ENCODE measurements at regions not wholly inside any gene's neighbourhood (a gene's known extent, or its start where the extent isn't known, plus 50 kb on each side); places are given as distances from the start of the nearest gene placed in this dataset.

GRCh38 chr6:126477678-126478077 lies 137.8 kb downstream of the CENPW start:
- no peak for TF ChIP-seq EZH2phosphoT487 (IDR thresholded peaks at IDR 0.05; ENCODE audit: borderline replicate concordance, low read length)
- TF ChIP-seq CTCF (conservative IDR thresholded peaks at IDR 0.05; ENCODE audit: low read depth, low read length), result no peak
- no peak for TF ChIP-seq EZH2 (IDR thresholded peaks at IDR 0.05; ENCODE audit: low read length, unreplicated experiment)
- Histone ChIP-seq H4K20me1 (ENCODE audit: low read length) (no peaks in the 10 kb centered on the region), H3K9me3 (ENCODE audit: low read length) (no peaks in the 10 kb centered on the region), H3K4me1 (ENCODE audit: insufficient read depth, low read length) (no peaks in the 10 kb centered on the region), H3K4me2 (ENCODE audit: low read length) (no peak overlapping the region), H3K9ac (ENCODE audit: low read length) (no peak overlapping the region), H3K79me2 (ENCODE audit: low read length) (no peaks in the 10 kb centered on the region), H3F3A (ENCODE audit: low read length, unreplicated experiment) (no peaks in the 10 kb centered on the region), H3K27ac (ENCODE audit: low read length) (no peak overlapping the region), H3K36me3 (ENCODE audit: low read depth, low read length) (no peaks in the 10 kb centered on the region), H3K9me2 (replicated peaks; ENCODE audit: low read length) (no peaks in the 10 kb centered on the region), H2AFZ (ENCODE audit: low read length) (no peak overlapping the region), H3K4me3 (ENCODE audit: low read length) (no peak overlapping the region), H3K27me3 (ENCODE audit: low read length) (no peaks in the 10 kb centered on the region)
- CTCF ChIA-PET, result no interaction called here
- POLR2A ChIA-PET (ENCODE audit: unreplicated experiment), result no interaction called here
- DNase-seq (no peak), ATAC-seq (no peak)
- no TSS peak for BruUV-seq (replicated peaks)
- intact Hi-C loops (cut with micrococcal nuclease), result no loop called here

- ChIA-PET CTCF (no interaction called here), POLR2A (ENCODE audit: unreplicated experiment) (no interaction called here)
- no peaks in the 10 kb centered on the region for H3K79me2 ChIP-seq (ENCODE audit: low read length)
- H3K4me3 ChIP-seq (ENCODE audit: low read length), result no peak overlapping the region
- TF ChIP-seq EZH2phosphoT487 (IDR thresholded peaks at IDR 0.05; ENCODE audit: borderline replicate concordance, low read length) (no peak), CTCF (conservative IDR thresholded peaks at IDR 0.05; ENCODE audit: low read depth, low read length) (no peak), EZH2 (IDR thresholded peaks at IDR 0.05; ENCODE audit: low read length, unreplicated experiment) (no peak)
- DNase-seq (no peak), ATAC-seq (no peak)
- no peak overlapping the region for H3K9ac ChIP-seq (ENCODE audit: low read length)
- H3K4me1 ChIP-seq (ENCODE audit: insufficient read depth, low read length), result no peaks in the 10 kb centered on the region
- H3K9me3 ChIP-seq (ENCODE audit: low read length), result no peaks in the 10 kb centered on the region
- H2AFZ ChIP-seq (ENCODE audit: low read length), result no peak overlapping the region
- H3K27me3 ChIP-seq (ENCODE audit: low read length), result no peaks in the 10 kb centered on the region
- H3K4me2 ChIP-seq (ENCODE audit: low read length), result no peak overlapping the region
- no peaks in the 10 kb centered on the region for H3F3A ChIP-seq (ENCODE audit: low read length, unreplicated experiment)
- no peaks in the 10 kb centered on the region for H4K20me1 ChIP-seq (ENCODE audit: low read length)
- H3K9me2 ChIP-seq (replicated peaks; ENCODE audit: low read length), result no peaks in the 10 kb centered on the region
- no peaks in the 10 kb centered on the region for H3K36me3 ChIP-seq (ENCODE audit: low read depth, low read length)
- intact Hi-C loops (cut with micrococcal nuclease), result no loop called here
- no peak overlapping the region for H3K27ac ChIP-seq (ENCODE audit: low read length)
- BruUV-seq (replicated peaks), result no TSS peak
These were observed 140.4 kb downstream of the CENPW start for GRCh38 chr6:126480268-126480667.

GRCh38 chr6:126481319-126481718 lies 141.4 kb downstream of the CENPW start:
- no peaks in the 10 kb centered on the region for H3K27me3 ChIP-seq (ENCODE audit: low read length)
- H3K9me2 ChIP-seq (replicated peaks; ENCODE audit: low read length), result no peaks in the 10 kb centered on the region
- no peak overlapping the region for H3K9ac ChIP-seq (ENCODE audit: low read length)
- no peaks in the 10 kb centered on the region for H3F3A ChIP-seq (ENCODE audit: low read length, unreplicated experiment)
- no peaks in the 10 kb centered on the region for H3K9me3 ChIP-seq (ENCODE audit: low read length)
- intact Hi-C loops (cut with micrococcal nuclease), result no loop called here
- ChIA-PET CTCF (no interaction called here), POLR2A (ENCODE audit: unreplicated experiment) (no interaction called here)
- ATAC-seq (no peak), DNase-seq (no peak)
- no peak overlapping the region for H3K27ac ChIP-seq (ENCODE audit: low read length)
- no TSS peak for BruUV-seq (replicated peaks)
- H2AFZ ChIP-seq (ENCODE audit: low read length), result no peak overlapping the region
- no peak overlapping the region for H3K4me2 ChIP-seq (ENCODE audit: low read length)
- no peaks in the 10 kb centered on the region for H3K79me2 ChIP-seq (ENCODE audit: low read length)
- H3K36me3 ChIP-seq (ENCODE audit: low read depth, low read length), result no peaks in the 10 kb centered on the region
- no peaks in the 10 kb centered on the region for H4K20me1 ChIP-seq (ENCODE audit: low read length)
- TF ChIP-seq EZH2 (IDR thresholded peaks at IDR 0.05; ENCODE audit: low read length, unreplicated experiment) (no peak), EZH2phosphoT487 (IDR thresholded peaks at IDR 0.05; ENCODE audit: borderline replicate concordance, low read length) (no peak), CTCF (conservative IDR thresholded peaks at IDR 0.05; ENCODE audit: low read depth, low read length) (no peak)
- H3K4me3 ChIP-seq (ENCODE audit: low read length), result no peak overlapping the region
- H3K4me1 ChIP-seq (ENCODE audit: insufficient read depth, low read length), result no peaks in the 10 kb centered on the region
